UCSD-AML1 (cell line): ENCODE measurements at regions not wholly inside any gene's neighbourhood (a gene's known extent, or its start where the extent isn't known, plus 50 kb on each side); places are given as distances from the start of the nearest gene placed in this dataset.
"Not testable (repeated sequence)": the region's sequence is repeated elsewhere in the genome, so short reads cannot be mapped to it uniquely, and the experiment has no call there.

Experiments used
- DNase-seq: peaks from one replicate; lab custom pipeline; 2025; ENCODE audit not compliant: unreplicated experiment; lab: John Stamatoyannopoulos, UW

GRCh38 chr12:32010631-32011336 lies 51.6 kb downstream of the RESF1 start:
- DNase-seq: no peak

GRCh38 chr12:32012249-32012785 lies 53.1 kb downstream of the RESF1 start:
- no peak for DNase-seq

- no peak for DNase-seq
Measured at GRCh38 chr12:32015036-32015435, 55.8 kb downstream of the RESF1 start.

GRCh38 chr12:32016680-32017482 lies 57.7 kb downstream of the RESF1 start:
- no peak for DNase-seq

GRCh38 chr12:32021346-32021773 lies 62.1 kb downstream of the RESF1 start:
- DNase-seq: no peak

GRCh38 chr12:32022387-32022786 lies 63.2 kb downstream of the RESF1 start:
- not testable (repeated sequence) for DNase-seq

- DNase-seq: not testable (repeated sequence)
Measured at GRCh38 chr12:32023861-32024260, 64.6 kb downstream of the RESF1 start.

- DNase-seq: no peak
Measured at GRCh38 chr12:32024884-32025592, 65.8 kb downstream of the RESF1 start.

- no peak for DNase-seq
Measured at GRCh38 chr12:32025906-32026305, 66.7 kb downstream of the RESF1 start.

GRCh38 chr12:32027684-32028365 lies 68.6 kb downstream of the RESF1 start:
- peak; percentile 32 for DNase-seq

- no peak for DNase-seq
Measured at GRCh38 chr12:32030151-32030550, 70.9 kb downstream of the RESF1 start.

GRCh38 chr12:32030676-32031075 lies 71.5 kb downstream of the RESF1 start:
- no peak for DNase-seq

- peak; percentile 69 for DNase-seq
Measured at GRCh38 chr12:32031109-32031508, 71.9 kb downstream of the RESF1 start.

- no peak for DNase-seq
Measured at GRCh38 chr12:32032205-32032810, 73.1 kb downstream of the RESF1 start.

GRCh38 chr12:32033406-32033805 lies 73.2 kb upstream of the BICD1 start:
- DNase-seq: peak; percentile 14

- DNase-seq: no peak
Measured at GRCh38 chr12:32034045-32034444, 72.6 kb upstream of the BICD1 start.

- DNase-seq: no peak
Measured at GRCh38 chr12:32036477-32037263, 70.0 kb upstream of the BICD1 start.

GRCh38 chr12:32039347-32039746 lies 67.3 kb upstream of the BICD1 start:
- no peak for DNase-seq

GRCh38 chr12:32039917-32040575 lies 66.6 kb upstream of the BICD1 start:
- DNase-seq: no peak
